Astrocyte of the cerebellum (primary cell): ENCODE measurements at regions not wholly inside any gene's neighbourhood (a gene's known extent, or its start where the extent isn't known, plus 50 kb on each side); places are given as distances from the start of the nearest gene placed in this dataset.

Source experiments
- DNase-seq: peaks from one replicate; pipeline ENCODE4 v3.0.0-alpha.2; 2011; ENCODE audit warnings: low read depth
- H3K4me3 ChIP-seq: 2 replicates; pipeline ENCODE4 v1.5.1; 2011; ENCODE audit warnings: mild to moderate bottlenecking, low read depth, low read length, moderate library complexity
- CTCF ChIP-seq: IDR thresholded peaks from 2 replicates; pipeline ENCODE4 v1.5.1; 2012; ENCODE audit warnings: low read length, low read depth, moderate library complexity, mild to moderate bottlenecking; ENCODE audit errors: missing control alignments
- in situ Hi-C: cut with HindIII; loops from 2 replicates; pipeline ENCODE4 v1.10.0; 2017; ENCODE audit warnings: low sequenced_read_pairs

GRCh38 chr17:34713687-34714086, 134.3 kb downstream of the TMEM132E start:
- no peak for DNase-seq
- H3K4me3 ChIP-seq, result no peak overlapping the region
- in situ Hi-C loops, result no loop called here
- no peak for TF ChIP-seq CTCF

GRCh38 chr17:34712481-34713195, 133.3 kb downstream of the TMEM132E start:
- no peak overlapping the region for H3K4me3 ChIP-seq
- DNase-seq, result no peak
- in situ Hi-C loops, result no loop called here
- TF ChIP-seq CTCF, result no peak

- no peak overlapping the region for H3K4me3 ChIP-seq
- no peak for TF ChIP-seq CTCF
- no peak for DNase-seq
- in situ Hi-C loops, result no loop called here
These were observed 132.3 kb downstream of the TMEM132E start for GRCh38 chr17:34711646-34712045.

GRCh38 chr17:34710226-34710625, 130.8 kb downstream of the TMEM132E start:
- no peak for TF ChIP-seq CTCF
- no peak overlapping the region for H3K4me3 ChIP-seq
- in situ Hi-C loops, result no loop called here
- no peak for DNase-seq

GRCh38 chr17:34709158-34709754, 129.9 kb downstream of the TMEM132E start:
- H3K4me3 ChIP-seq, result no peak overlapping the region
- TF ChIP-seq CTCF, result no peak
- DNase-seq, result no peak
- in situ Hi-C loops, result no loop called here

- no peak for TF ChIP-seq CTCF
- H3K4me3 ChIP-seq, result no peak overlapping the region
- in situ Hi-C loops, result no loop called here
- no peak for DNase-seq
These were observed 126.6 kb downstream of the TMEM132E start for GRCh38 chr17:34706029-34706428.
